Stimulated activated naive CD8-positive, alpha-beta T cell treated with anti-CD3 and anti-CD28 coated beads, Interleukin-15, amount 100 ng/mL, for 72 hours (primary cell): ENCODE measurements at regions not wholly inside any gene's neighbourhood (a gene's known extent, or its start where the extent isn't known, plus 50 kb on each side); places are given as distances from the start of the nearest gene placed in this dataset.

Experiments
- ATAC-seq: fragments of 150-1000 bp; cut with Tn5 transposase; 2 replicates; pipeline ENCODE4 v1.10.0; 2021; ENCODE audit warnings: mild to moderate bottlenecking, moderate library complexity
- DNase-seq, 2 donors: peaks; one replicate each; pipeline ENCODE4 v3.0.0; 2021 to 2022
- H3K27ac Mint-ChIP-seq, 2 donors: one replicate each; pipeline ENCODE4 v1.8.0; 2022; ENCODE audit warnings: mild to moderate bottlenecking in 2 of 2, mixed read lengths in 2 of 2, moderate library complexity in 2 of 2
- H3K27me3 Mint-ChIP-seq: one replicate; pipeline ENCODE4 v1.8.0; 2022; ENCODE audit warnings: mixed read lengths
- H3K4me1 Mint-ChIP-seq: one replicate; pipeline ENCODE4 v1.8.0; 2022; ENCODE audit warnings: mild to moderate bottlenecking, mixed read lengths
- H3K4me3 Mint-ChIP-seq, 2 donors: one replicate each; pipeline ENCODE4 v1.8.0; 2022; ENCODE audit warnings: mild to moderate bottlenecking in 2 of 2, mixed read lengths in 2 of 2, moderate library complexity in 1 of 2
- H3K9me3 Mint-ChIP-seq, 2 donors: one replicate each; pipeline ENCODE4 v1.8.0; 2022; ENCODE audit warnings: mixed read lengths in 2 of 2

GRCh38 chr3:76028774-76029173 is 243.4 kb upstream of the ZNF717 start:
- no peaks in the 10 kb centered on the region for H3K4me1 Mint-ChIP-seq
- DNase-seq (no peak), ATAC-seq (no peak)
- no peak overlapping the region for H3K4me3 Mint-ChIP-seq
- peaks cover 16 to 26% of the 10 kb centered on the region in 2 donors for H3K9me3 Mint-ChIP-seq
- no peaks in the 10 kb centered on the region for H3K27me3 Mint-ChIP-seq
- H3K27ac Mint-ChIP-seq: no peak overlapping the region

- Mint-ChIP-seq H3K27ac (no peak overlapping the region), H3K9me3 (peaks cover 25 to 38% of the 10 kb centered on the region in 2 donors), H3K4me1 (no peaks in the 10 kb centered on the region), H3K27me3 (no peaks in the 10 kb centered on the region), H3K4me3 (no peak overlapping the region)
- no peak for ATAC-seq
- no peak for DNase-seq
Measured at GRCh38 chr3:76034649-76035048, 249.3 kb upstream of the ZNF717 start.

GRCh38 chr3:76035117-76035516 is 249.8 kb upstream of the ZNF717 start:
- ATAC-seq: no peak
- peaks cover 24 to 38% of the 10 kb centered on the region in 2 donors for H3K9me3 Mint-ChIP-seq
- H3K4me3 Mint-ChIP-seq: no peak overlapping the region

GRCh38 chr3:76038949-76039348 is 253.6 kb upstream of the ZNF717 start:
- Mint-ChIP-seq H3K27ac (no peak overlapping the region), H3K27me3 (no peaks in the 10 kb centered on the region), H3K4me1 (no peaks in the 10 kb centered on the region), H3K9me3 (peaks cover 12 to 17% of the 10 kb centered on the region in 2 donors), H3K4me3 (no peak overlapping the region)
- no peak for ATAC-seq
- DNase-seq: no peak

More at GRCh38 chr3:76035117-76035516, 249.8 kb upstream of the ZNF717 start:
- Mint-ChIP-seq H3K27me3 (no peaks in the 10 kb centered on the region), H3K27ac (no peak overlapping the region), H3K4me1 (no peaks in the 10 kb centered on the region)
- DNase-seq: no peak

GRCh38 chr3:76039431-76039830 is 254.1 kb upstream of the ZNF717 start:
- Mint-ChIP-seq H3K27me3 (no peaks in the 10 kb centered on the region), H3K27ac (no peak overlapping the region), H3K9me3 (peaks cover 10 to 15% of the 10 kb centered on the region in 2 donors), H3K4me3 (no peak overlapping the region), H3K4me1 (no peaks in the 10 kb centered on the region)
- ATAC-seq (no peak), DNase-seq (no peak)

- DNase-seq (no peak), ATAC-seq (no peak)
- no peaks in the 10 kb centered on the region for H3K27me3 Mint-ChIP-seq
- no peak overlapping the region for H3K4me3 Mint-ChIP-seq
- H3K9me3 Mint-ChIP-seq: peaks cover 0 to 9% of the 10 kb centered on the region in 2 donors
- no peak overlapping the region for H3K27ac Mint-ChIP-seq
- no peaks in the 10 kb centered on the region for H3K4me1 Mint-ChIP-seq
Measured at GRCh38 chr3:76040946-76041345, 255.6 kb upstream of the ZNF717 start.

GRCh38 chr3:76043746-76044145 is 258.4 kb upstream of the ZNF717 start:
- peaks cover 0 to 9% of the 10 kb centered on the region in 2 donors for H3K9me3 Mint-ChIP-seq
- no peaks in the 10 kb centered on the region for H3K27me3 Mint-ChIP-seq
- H3K4me1 Mint-ChIP-seq: no peaks in the 10 kb centered on the region

GRCh38 chr3:76044601-76045600 is 259.6 kb upstream of the ZNF717 start:
- no peaks in the 10 kb centered on the region for H3K27me3 Mint-ChIP-seq
- H3K4me1 Mint-ChIP-seq: no peaks in the 10 kb centered on the region
- H3K27ac Mint-ChIP-seq: no peak overlapping the region
- no peak overlapping the region for H3K4me3 Mint-ChIP-seq
- no peak for ATAC-seq
- peaks cover 0 to 9% of the 10 kb centered on the region in 2 donors for H3K9me3 Mint-ChIP-seq
- no peak for DNase-seq

More at GRCh38 chr3:76043746-76044145, 258.4 kb upstream of the ZNF717 start:
- Mint-ChIP-seq H3K27ac (no peak overlapping the region), H3K4me3 (no peak overlapping the region)
- no peak for ATAC-seq
- no peak for DNase-seq

GRCh38 chr3:76047368-76047767 is 262.0 kb upstream of the ZNF717 start:
- no peak for DNase-seq
- Mint-ChIP-seq H3K9me3 (peaks cover 0 to 5% of the 10 kb centered on the region in 2 donors), H3K4me3 (no peak overlapping the region), H3K4me1 (no peaks in the 10 kb centered on the region), H3K27ac (no peak overlapping the region), H3K27me3 (no peaks in the 10 kb centered on the region)
- no peak for ATAC-seq

GRCh38 chr3:76049776-76050175 is 264.4 kb upstream of the ZNF717 start:
- Mint-ChIP-seq H3K4me3 (no peak overlapping the region), H3K27ac (no peak overlapping the region), H3K9me3 (no peaks in the 10 kb centered on the region), H3K27me3 (no peaks in the 10 kb centered on the region), H3K4me1 (no peaks in the 10 kb centered on the region)
- no peak for DNase-seq
- no peak for ATAC-seq

GRCh38 chr3:76051145-76051544 is 265.8 kb upstream of the ZNF717 start:
- Mint-ChIP-seq H3K4me3 (no peak overlapping the region), H3K9me3 (no peaks in the 10 kb centered on the region), H3K27ac (no peak overlapping the region), H3K27me3 (no peaks in the 10 kb centered on the region), H3K4me1 (no peaks in the 10 kb centered on the region)
- no peak for ATAC-seq
- DNase-seq: no peak

GRCh38 chr3:76054404-76054803 is 269.1 kb upstream of the ZNF717 start:
- no peak for DNase-seq
- no peak for ATAC-seq
- Mint-ChIP-seq H3K9me3 (no peaks in the 10 kb centered on the region), H3K27me3 (no peaks in the 10 kb centered on the region), H3K4me3 (no peak overlapping the region), H3K4me1 (no peaks in the 10 kb centered on the region), H3K27ac (no peak overlapping the region)

GRCh38 chr3:76061654-76062053 is 276.3 kb upstream of the ZNF717 start:
- Mint-ChIP-seq H3K27me3 (no peaks in the 10 kb centered on the region), H3K27ac (no peak overlapping the region), H3K9me3 (no peaks in the 10 kb centered on the region), H3K4me1 (no peaks in the 10 kb centered on the region), H3K4me3 (no peak overlapping the region)
- no peak for DNase-seq
- ATAC-seq: no peak

- no peaks in the 10 kb centered on the region for H3K4me1 Mint-ChIP-seq
- no peaks in the 10 kb centered on the region for H3K9me3 Mint-ChIP-seq
- no peak overlapping the region for H3K27ac Mint-ChIP-seq
- no peaks in the 10 kb centered on the region for H3K27me3 Mint-ChIP-seq
- DNase-seq (no peak), ATAC-seq (no peak)
- H3K4me3 Mint-ChIP-seq: no peak overlapping the region
Measured at GRCh38 chr3:76063019-76063418, 277.7 kb upstream of the ZNF717 start.

- no peaks in the 10 kb centered on the region for H3K27me3 Mint-ChIP-seq
- peaks cover 4 to 5% of the 10 kb centered on the region in 2 donors for H3K9me3 Mint-ChIP-seq
- DNase-seq: no peak
Measured at GRCh38 chr3:76063811-76064210, 278.5 kb upstream of the ZNF717 start.

GRCh38 chr3:76065964-76066363 is 280.6 kb upstream of the ZNF717 start:
- no peak overlapping the region for H3K27ac Mint-ChIP-seq
- H3K4me1 Mint-ChIP-seq: no peaks in the 10 kb centered on the region
- DNase-seq (no peak), ATAC-seq (no peak)
- no peaks in the 10 kb centered on the region for H3K27me3 Mint-ChIP-seq
- no peak overlapping the region for H3K4me3 Mint-ChIP-seq
- H3K9me3 Mint-ChIP-seq: peaks cover 5 to 7% of the 10 kb centered on the region in 2 donors

More at GRCh38 chr3:76063811-76064210, 278.5 kb upstream of the ZNF717 start:
- H3K27ac Mint-ChIP-seq: no peak overlapping the region
- H3K4me1 Mint-ChIP-seq: no peaks in the 10 kb centered on the region
- ATAC-seq: no peak
- H3K4me3 Mint-ChIP-seq: no peak overlapping the region
